Heart left ventricle (tissue), 16 donors: ENCODE measurements at regions not wholly inside any gene's neighbourhood (a gene's known extent, or its start where the extent isn't known, plus 50 kb on each side); places are given as distances from the start of the nearest gene placed in this dataset.

Experiments
- ATAC-seq, 4 donors: fragments of 200-7000 bp; cut with Tn5 transposase; one replicate each; pipeline ENCODE4 v1.9.1; 2020 to 2022; ENCODE audit warnings: moderate library complexity in 4 of 4, mild to moderate bottlenecking in 3 of 4, moderate number of reproducible peaks in 1 of 4
- DNase-seq, 5 donors: peaks; one replicate each; pipeline ENCODE4 v3.0.0-alpha.2; 2020
- H3K27ac ChIP-seq, 12 donors: fragments of 200-600 bp; sonication (generic) in 4 of 12; one replicate each; pipeline versions ENCODE4 v1.5.0 to v1.8.0; 2016 to 2022; ENCODE audit warnings: mild to moderate bottlenecking in 2 of 12
- H3K27me3 ChIP-seq, 9 donors: fragments of 200-600 bp; sonication (generic) in 2 of 9; one replicate each; pipeline versions ENCODE4 v1.5.1 to v1.8.0; 2016 to 2022; ENCODE audit warnings: mild to moderate bottlenecking in 3 of 9
- H3K36me3 ChIP-seq, 9 donors: fragments of 200-600 bp; sonication (generic) in 2 of 9; one replicate each; pipeline versions ENCODE4 v1.5.0 to v1.8.0; 2018 to 2022; ENCODE audit warnings: mild to moderate bottlenecking in 2 of 9
- H3K4me1 ChIP-seq, 12 donors: fragments of 200-600 bp; sonication (generic) in 4 of 12; one replicate each; pipeline versions ENCODE4 v1.5.0 to v1.8.0; 2016 to 2022; ENCODE audit warnings: mild to moderate bottlenecking in 3 of 12
- H3K4me3 ChIP-seq, 12 donors: fragments of 200-600 bp; sonication (generic) in 4 of 12; one replicate each; pipeline versions ENCODE4 v1.5.0 to v1.8.0; 2017 to 2022; ENCODE audit warnings: mild to moderate bottlenecking in 9 of 12, moderate library complexity in 4 of 12
- H3K9me3 ChIP-seq, 12 donors: fragments of 200-600 bp; sonication (generic) in 4 of 12; one replicate each; pipeline versions ENCODE4 v1.5.0 to v1.8.0; 2016 to 2022; ENCODE audit warnings: mild to moderate bottlenecking in 1 of 12
- CTCF ChIP-seq, 12 donors: fragments of 200-600 bp; sonication (generic) in 4 of 12; IDR thresholded peaks; one replicate each; pipeline versions ENCODE4 v1.5.0 to v1.8.0; 2018 to 2022; ENCODE audit warnings: antibody characterized with exemption in 12 of 12, mild to moderate bottlenecking in 5 of 12
- POLR2A ChIP-seq, 2 donors: fragments of 450-650 bp; IDR thresholded peaks; one replicate each; pipeline ENCODE4 v1.6.1; 2017; ENCODE audit warnings: antibody characterized with exemption in 2 of 2, mild to moderate bottlenecking in 2 of 2, moderate library complexity in 2 of 2
- WGBS, 4 donors: extraction: QIAGEN DNeasy Blood & Tissue Kit in 2 of 4; methylation state at CpG; one replicate each; pipeline versions ENCODE4 v1.1.5 to v1.1.7; 2013 to 2018; 5-methylcytosine and 5-hydroxymethylcytosine counted together
- intact Hi-C, 10 donors: fragments of 100-400 bp; cut with DNase I; formaldehyde crosslinking; loops; one replicate each; pipeline versions ENCODE4 v1.11.1 to v1.14.2; 2022
- donor health status: ischemic (EF 13 %, LVEDD 7.1; RV severe dilation, severe dysfunction).
- donor health status: healthy with polysubstance abuse.
- donor health status: DM: no; HTN: yes; CAD: no.
- donor health status: DM: no; HTN: no; CAD: no.
- donor health status: ischemic (EF 25% LVEDD 6.9; RV normal size, moderate dysfunction).
- donor health status: ischemic (EF 25% LVEDD 5.7; RV mildly dilated, moderate dysfunction).
- donor health status: healthy.
- donor health status: DM: yes; HTN: yes; CAD: no.
- donor health status: ischemic (EF 35%, LVEDD 5.7; RV mildly dilated, moderate dysfunction).
- donor health status: nonischemic (EF 11% LVEDD 7.7; RV severe dilation, severe dysfunction).
- donor health status: DM: yes; HTN: yes; CAD: no.
- donor health status: PGD.
- donor health status: ischemic (EF 29% LVEDD 5.4; RV normal size, mild dysfunction).
- donor health status: nonischemic (EF 23%, LVEDD 6.1; RV moderate dilation, normal function).

GRCh38 chr6:167528239-167528638, 203.4 kb downstream of the TTLL2 start:
- DNase-seq (no peak), ATAC-seq (no peak)
- TF ChIP-seq POLR2A (IDR thresholded peaks at IDR 0.05) (no peak), CTCF (IDR thresholded peaks at IDR 0.05) (no peak)
- no peak overlapping the region for H3K27ac ChIP-seq
- H3K4me1 ChIP-seq, result peaks cover 0 to 12% (median 3%) of the 10 kb centered on the region in 12 donors
- H3K36me3 ChIP-seq, result no peaks in the 10 kb centered on the region
- intact Hi-C loops, result no loop called here
- H3K4me3 ChIP-seq, result no peak overlapping the region
- peaks cover 0 to 2% (median 0%) of the 10 kb centered on the region in 9 donors for H3K27me3 ChIP-seq
- WGBS, 4 donors, result 80 to 90% (median 87%) methylated on average over 2 of the region's 2 CpGs
- no peaks in the 10 kb centered on the region for H3K9me3 ChIP-seq

- no peak for ATAC-seq
- H3K4me3 ChIP-seq, result no peak overlapping the region
- H3K36me3 ChIP-seq, result no peaks in the 10 kb centered on the region
- H3K9me3 ChIP-seq, result no peaks in the 10 kb centered on the region
- no peak overlapping the region for H3K27ac ChIP-seq
- DNase-seq, result no peak
- H3K27me3 ChIP-seq, result peaks cover 0 to 2% (median 0%) of the 10 kb centered on the region in 9 donors
- intact Hi-C loops, result no loop called here
- peaks cover 0 to 10% (median 3%) of the 10 kb centered on the region in 12 donors for H3K4me1 ChIP-seq
- no peak for TF ChIP-seq CTCF (IDR thresholded peaks at IDR 0.05)
- no peak for TF ChIP-seq POLR2A (IDR thresholded peaks at IDR 0.05)
- WGBS, 4 donors, result 78 to 90% (median 81%) methylated on average over 6 of the region's 6 CpGs
Observed at GRCh38 chr6:167528976-167529375, 204.1 kb downstream of the TTLL2 start.

- 92 to 93% (median 93%) methylated on average over 11 of the region's 11 CpGs for WGBS, 4 donors
- no peaks in the 10 kb centered on the region for H3K36me3 ChIP-seq
- peaks cover 0 to 2% (median 0%) of the 10 kb centered on the region in 9 donors for H3K27me3 ChIP-seq
- ATAC-seq (no peak), DNase-seq (no peak)
- no peak overlapping the region for H3K27ac ChIP-seq
- no peak for TF ChIP-seq CTCF (IDR thresholded peaks at IDR 0.05)
- no peak for TF ChIP-seq POLR2A (IDR thresholded peaks at IDR 0.05)
- H3K4me1 ChIP-seq, result peaks cover 0 to 6% (median 0%) of the 10 kb centered on the region in 12 donors
- no peaks in the 10 kb centered on the region for H3K9me3 ChIP-seq
- intact Hi-C loops, result no loop called here
- no peak overlapping the region for H3K4me3 ChIP-seq
Observed at GRCh38 chr6:167529444-167530335, 204.8 kb downstream of the TTLL2 start.

- intact Hi-C loops, result no loop called here
- Histone ChIP-seq H3K4me3 (no peak overlapping the region), H3K9me3 (no peaks in the 10 kb centered on the region), H3K27ac (no peak overlapping the region), H3K27me3 (peaks cover 0 to 2% (median 0%) of the 10 kb centered on the region in 9 donors), H3K36me3 (no peaks in the 10 kb centered on the region), H3K4me1 (peaks cover 0 to 6% (median 0%) of the 10 kb centered on the region in 12 donors)
- 78 to 84% (median 81%) methylated on average over 11 to 16 of the region's 16 CpGs for WGBS, 4 donors
- TF ChIP-seq POLR2A (IDR thresholded peaks at IDR 0.05) (no peak), CTCF (IDR thresholded peaks at IDR 0.05) (no peak)
- DNase-seq, result peak in 1 of 5 donors; percentile 46
- ATAC-seq, result no peak
Observed at GRCh38 chr6:167530951-167531350, 206.1 kb downstream of the TTLL2 start.
